ENCODE measurements at regions not wholly inside any gene's neighbourhood (a gene's known extent, or its start where the extent isn't known, plus 50 kb on each side); places are given as distances from the start of the nearest gene placed in this dataset.
"Not testable (repeated sequence)": the region's sequence is repeated elsewhere in the genome, so short reads cannot be mapped to it uniquely, and the experiment has no call there.

- no peak for TF ChIP-seq EZH2 (IDR thresholded peaks at IDR 0.05; ENCODE audit: borderline replicate concordance, low read depth, low read length, poor library complexity, severe bottlenecking)
- TF ChIP-seq CTCF (conservative IDR thresholded peaks at IDR 0.05; ENCODE audit: low read depth, low read length) = no peak
- no TSS peak for BruUV-seq (replicated peaks)
- H3K36me3 ChIP-seq (ENCODE audit: insufficient read depth, low read length, poor library complexity, severe bottlenecking) = no peaks in the 10 kb centered on the region
- no peak overlapping the region for H3K27ac ChIP-seq (ENCODE audit: low read depth, low read length, poor library complexity, severe bottlenecking)
- intact Hi-C loops (cut with micrococcal nuclease; ENCODE audit: unreplicated experiment) = no loop called here
- H3K27me3 ChIP-seq (replicated peaks; ENCODE audit: insufficient read depth, low read depth, low read length, poor library complexity) = no peaks in the 10 kb centered on the region
- POLR2A ChIA-PET (ENCODE audit: low non-redundant PET) = no interaction called here
- H3K9me3 ChIP-seq (ENCODE audit: low read depth, low read length, poor library complexity, severe bottlenecking) = no peaks in the 10 kb centered on the region
- H3K4me1 ChIP-seq (ENCODE audit: insufficient read depth, low read length, poor library complexity, severe bottlenecking) = no peaks in the 10 kb centered on the region
- no peak overlapping the region for H3K4me3 ChIP-seq (ENCODE audit: low read depth, low read length, poor library complexity, severe bottlenecking)
- CTCF ChIA-PET = no interaction called here
- no peak for DNase-seq (ENCODE audit: low spot score)
Measured at GRCh38 chr13:67462098-67462497, 232.0 kb upstream of the PCDH9 start.

- H3K36me3 ChIP-seq (ENCODE audit: insufficient read depth, low read length, poor library complexity, severe bottlenecking); H3K9me3 ChIP-seq (ENCODE audit: low read depth, low read length, poor library complexity, severe bottlenecking); H3K27me3 ChIP-seq (replicated peaks; ENCODE audit: insufficient read depth, low read depth, low read length, poor library complexity); DNase-seq (ENCODE audit: low spot score); POLR2A ChIA-PET (ENCODE audit: low non-redundant PET); intact Hi-C loops (cut with micrococcal nuclease; ENCODE audit: unreplicated experiment); H3K27ac ChIP-seq (ENCODE audit: low read depth, low read length, poor library complexity, severe bottlenecking); BruUV-seq (replicated peaks); CTCF ChIA-PET; H3K4me3 ChIP-seq (ENCODE audit: low read depth, low read length, poor library complexity, severe bottlenecking); H3K4me1 ChIP-seq (ENCODE audit: insufficient read depth, low read length, poor library complexity, severe bottlenecking): not testable (repeated sequence)
Measured at GRCh38 chr13:67452526-67452925, 222.4 kb upstream of the PCDH9 start.

GRCh38 chr13:67445436-67445835 lies 215.3 kb upstream of the PCDH9 start:
- POLR2A ChIA-PET (ENCODE audit: low non-redundant PET) = no interaction called here
- BruUV-seq (replicated peaks) = no TSS peak
- TF ChIP-seq CTCF (conservative IDR thresholded peaks at IDR 0.05; ENCODE audit: low read depth, low read length) (no peak), EZH2 (IDR thresholded peaks at IDR 0.05; ENCODE audit: borderline replicate concordance, low read depth, low read length, poor library complexity, severe bottlenecking) (no peak)

GRCh38 chr13:67443923-67444322 lies 213.8 kb upstream of the PCDH9 start:
- DNase-seq (ENCODE audit: low spot score) = no peak
- TF ChIP-seq CTCF (conservative IDR thresholded peaks at IDR 0.05; ENCODE audit: low read depth, low read length) (no peak), EZH2 (IDR thresholded peaks at IDR 0.05; ENCODE audit: borderline replicate concordance, low read depth, low read length, poor library complexity, severe bottlenecking) (no peak)
- no TSS peak for BruUV-seq (replicated peaks)
- POLR2A ChIA-PET (ENCODE audit: low non-redundant PET) = no interaction called here
- Histone ChIP-seq H3K4me1 (ENCODE audit: insufficient read depth, low read length, poor library complexity, severe bottlenecking) (no peaks in the 10 kb centered on the region), H3K27ac (ENCODE audit: low read depth, low read length, poor library complexity, severe bottlenecking) (no peak overlapping the region), H3K9me3 (ENCODE audit: low read depth, low read length, poor library complexity, severe bottlenecking) (no peaks in the 10 kb centered on the region), H3K4me3 (ENCODE audit: low read depth, low read length, poor library complexity, severe bottlenecking) (no peak overlapping the region), H3K36me3 (ENCODE audit: insufficient read depth, low read length, poor library complexity, severe bottlenecking) (no peaks in the 10 kb centered on the region), H3K27me3 (replicated peaks; ENCODE audit: insufficient read depth, low read depth, low read length, poor library complexity) (no peaks in the 10 kb centered on the region)
- CTCF ChIA-PET = no interaction called here
- intact Hi-C loops (cut with micrococcal nuclease; ENCODE audit: unreplicated experiment) = no loop called here

More at GRCh38 chr13:67445436-67445835, 215.3 kb upstream of the PCDH9 start:
- H3K27me3 ChIP-seq (replicated peaks; ENCODE audit: insufficient read depth, low read depth, low read length, poor library complexity) = no peaks in the 10 kb centered on the region
- H3K9me3 ChIP-seq (ENCODE audit: low read depth, low read length, poor library complexity, severe bottlenecking) = no peaks in the 10 kb centered on the region
- no peaks in the 10 kb centered on the region for H3K4me1 ChIP-seq (ENCODE audit: insufficient read depth, low read length, poor library complexity, severe bottlenecking)
- H3K27ac ChIP-seq (ENCODE audit: low read depth, low read length, poor library complexity, severe bottlenecking) = no peak overlapping the region
- H3K4me3 ChIP-seq (ENCODE audit: low read depth, low read length, poor library complexity, severe bottlenecking) = no peak overlapping the region
- H3K36me3 ChIP-seq (ENCODE audit: insufficient read depth, low read length, poor library complexity, severe bottlenecking) = no peaks in the 10 kb centered on the region
- CTCF ChIA-PET = no interaction called here
- DNase-seq (ENCODE audit: low spot score) = no peak
- intact Hi-C loops (cut with micrococcal nuclease; ENCODE audit: unreplicated experiment) = no loop called here

Data from A673 (cell line).